MCF 10A (cell line): ENCODE measurements at regions not wholly inside any gene's neighbourhood (a gene's known extent, or its start where the extent isn't known, plus 50 kb on each side); places are given as distances from the start of the nearest gene placed in this dataset.

ENCODE experiments used
- BruUV-seq: library from RNA; stranded (reverse); fragments of 400-500 nt; replicated peaks from 2 replicates; lab custom pipeline; 2021; lab: Mats Ljungman, UMichigan
- CTCF ChIA-PET: fragments of 300-600 bp; sonication (Branson Sonifier 250); formaldehyde crosslinking; extraction: SDS; loops from one replicate; lab custom pipeline; 2021; ENCODE audit warnings: antibody characterized with exemption, inconsistent platforms; lab: Yijun Ruan, JAX
- POLR2A ChIA-PET: fragments of 300-600, 350-650 bp; sonication (Branson Sonifier 250); formaldehyde crosslinking; extraction: SDS; loops from one replicate; lab custom pipeline; 2020; ENCODE audit warnings: antibody characterized with exemption, inconsistent platforms; lab: Yijun Ruan, JAX
- DNase-seq: peaks from one replicate; pipeline ENCODE4 v3.0.0-alpha.2; 2018; ENCODE audit not compliant: unreplicated experiment
- H3K27ac Mint-ChIP-seq: one replicate; pipeline ENCODE4 v1.8.0; 2022; ENCODE audit warnings: mild to moderate bottlenecking, low read depth, mixed read lengths; ENCODE audit not compliant: unreplicated experiment
- H3K27me3 Mint-ChIP-seq: one replicate; pipeline ENCODE4 v1.8.0; 2022; ENCODE audit warnings: mixed read lengths; ENCODE audit not compliant: insufficient read depth, unreplicated experiment
- H3K36me3 Mint-ChIP-seq: one replicate; pipeline ENCODE4 v1.8.0; 2022; ENCODE audit warnings: mild to moderate bottlenecking, moderate library complexity, mixed read lengths; ENCODE audit not compliant: insufficient read depth, unreplicated experiment
- H3K4me1 Mint-ChIP-seq: one replicate; pipeline ENCODE4 v1.8.0; 2022; ENCODE audit warnings: mixed read lengths; ENCODE audit not compliant: insufficient read depth, unreplicated experiment
- H3K4me3 Mint-ChIP-seq: one replicate; pipeline ENCODE4 v1.8.0; 2022; ENCODE audit warnings: mild to moderate bottlenecking, moderate library complexity, mixed read lengths; ENCODE audit not compliant: unreplicated experiment
- H3K9me3 Mint-ChIP-seq: one replicate; pipeline ENCODE4 v1.8.0; 2022; ENCODE audit warnings: mixed read lengths; ENCODE audit not compliant: unreplicated experiment
- CTCF ChIP-seq: fragments of 200-600 bp; IDR thresholded peaks from one replicate; pipeline ENCODE4 v1.8.0; 2022; ENCODE audit warnings: antibody characterized with exemption, mild to moderate bottlenecking; ENCODE audit not compliant: unreplicated experiment
- intact Hi-C: fragments of 100-400 bp; cut with micrococcal nuclease; formaldehyde crosslinking; loops from 2 replicates; pipeline ENCODE4 v1.14.1; 2022

GRCh38 chr2:13601506-13601905 lies 884.8 kb downstream of the TRIB2 start:
- H3K27me3 Mint-ChIP-seq: no peaks in the 10 kb centered on the region
- intact Hi-C loops: no loop called here
- peaks cover 1% of the 10 kb centered on the region for H3K4me1 Mint-ChIP-seq
- no peak for TF ChIP-seq CTCF
- H3K4me3 Mint-ChIP-seq: no peak overlapping the region
- DNase-seq: no peak
- H3K27ac Mint-ChIP-seq: no peak overlapping the region
- POLR2A ChIA-PET: no interaction called here
- no TSS peak for BruUV-seq
- CTCF ChIA-PET: no interaction called here
- H3K9me3 Mint-ChIP-seq: no peaks in the 10 kb centered on the region
- no peaks in the 10 kb centered on the region for H3K36me3 Mint-ChIP-seq

GRCh38 chr2:13604951-13605661 lies 888.4 kb downstream of the TRIB2 start:
- TF ChIP-seq CTCF: no peak
- Mint-ChIP-seq H3K36me3 (no peaks in the 10 kb centered on the region), H3K27ac (no peak overlapping the region), H3K9me3 (no peaks in the 10 kb centered on the region), H3K4me1 (no peaks in the 10 kb centered on the region), H3K4me3 (no peak overlapping the region), H3K27me3 (no peaks in the 10 kb centered on the region)
- ChIA-PET POLR2A (no interaction called here), CTCF (no interaction called here)
- no TSS peak for BruUV-seq
- no peak for DNase-seq
- intact Hi-C loops: no loop called here

DNA sequence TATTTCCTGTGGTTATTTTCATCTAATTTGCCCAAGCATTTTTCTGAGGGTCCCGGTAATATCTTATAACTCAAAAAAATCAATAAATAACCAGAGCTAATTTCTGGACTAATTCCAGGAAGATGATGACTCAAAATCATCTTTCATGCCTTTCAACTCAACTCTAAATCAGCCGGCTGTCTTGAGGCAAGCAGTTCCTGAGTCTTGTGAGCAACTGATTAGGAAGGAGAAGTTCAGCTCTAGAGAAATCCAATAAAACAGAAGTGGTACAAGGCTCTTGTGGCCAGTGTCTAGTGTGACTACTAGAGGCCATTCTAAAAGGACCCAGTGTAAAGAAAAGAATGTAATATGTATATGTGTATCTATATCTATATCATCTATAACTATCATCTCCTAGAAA lies 890.4 kb downstream of the TRIB2 start:
- intact Hi-C loops: no loop called here
- Mint-ChIP-seq H3K27me3 (no peaks in the 10 kb centered on the region), H3K36me3 (no peaks in the 10 kb centered on the region), H3K4me3 (no peak overlapping the region), H3K27ac (no peak overlapping the region), H3K4me1 (peaks cover 6% of the 10 kb centered on the region), H3K9me3 (no peaks in the 10 kb centered on the region)
- ChIA-PET CTCF (interaction anchor here (0.6 to 1.0 kb wide), 2 partner anchors 12 to 53 kb away, joined by 3 read pairs; no protein-coding TSS in a partner anchor), POLR2A (no interaction called here)
- no TSS peak for BruUV-seq
- TF ChIP-seq CTCF: no peak
- no peak for DNase-seq

GRCh38 chr2:13611939-13612338 lies 895.2 kb downstream of the TRIB2 start:
- intact Hi-C loops: no loop called here
- H3K27ac Mint-ChIP-seq: no peak overlapping the region
- POLR2A ChIA-PET: no interaction called here
- no peak overlapping the region for H3K4me3 Mint-ChIP-seq
- no peak for TF ChIP-seq CTCF
- no peaks in the 10 kb centered on the region for H3K27me3 Mint-ChIP-seq
- no peaks in the 10 kb centered on the region for H3K9me3 Mint-ChIP-seq
- no peak for DNase-seq
- CTCF ChIA-PET: interaction anchor here (0.6 kb wide), 1 partner anchor 1376 kb away, joined by 3 read pairs; no protein-coding TSS in a partner anchor
- BruUV-seq: no TSS peak
- peaks cover 6% of the 10 kb centered on the region for H3K4me1 Mint-ChIP-seq
- H3K36me3 Mint-ChIP-seq: no peaks in the 10 kb centered on the region
